Prostate gland (tissue), 2 donors: ENCODE measurements at regions not wholly inside any gene's neighbourhood (a gene's known extent, or its start where the extent isn't known, plus 50 kb on each side); places are given as distances from the start of the nearest gene placed in this dataset.

Source experiments
- DNase-seq: peaks from one replicate; pipeline ENCODE4 v3.0.0-alpha.2; 2019; ENCODE audit warnings: low spot score
- H3K27ac ChIP-seq, 2 donors: fragments of 200-600 bp; sonication (generic); 2 replicates each; pipeline ENCODE4 v1.5.1; 2017 to 2019
- H3K27me3 ChIP-seq: fragments of 200-600 bp; sonication (generic); replicated peaks from 2 replicates; pipeline ENCODE4 v1.5.1; 2019; ENCODE audit not compliant: insufficient read depth
- H3K36me3 ChIP-seq, 2 donors: fragments of 200-600 bp; sonication (generic); 1 replicate in 1 of 2; 2 replicates in 1 of 2; pipeline versions ENCODE4 v1.5.1 to v1.8.1; 2017 to 2019
- H3K4me1 ChIP-seq: fragments of 200-600 bp; sonication (generic); replicated peaks from 2 replicates; pipeline ENCODE4 v1.5.1; 2019
- H3K4me3 ChIP-seq, 2 donors: fragments of 200-600 bp; sonication (generic); 2 replicates each; pipeline ENCODE4 v1.5.1; 2017 to 2019
- H3K9me3 ChIP-seq: fragments of 200-600 bp; sonication (generic); 2 replicates; pipeline ENCODE4 v1.5.1; 2017
- POLR2A ChIP-seq: fragments of 450-650 bp; IDR thresholded peaks from one replicate; pipeline ENCODE4 v1.6.1; 2016; ENCODE audit warnings: antibody characterized with exemption, mild to moderate bottlenecking
- POLR2AphosphoS5 ChIP-seq: sonication (generic); formaldehyde crosslinking; IDR thresholded peaks from one replicate; pipeline ENCODE4 v1.6.1; 2017; ENCODE audit warnings: antibody characterized with exemption
- WGBS: methylation state at CpG from one replicate; pipeline ENCODE4 v1.1.5; 2018; 5-methylcytosine and 5-hydroxymethylcytosine counted together
- intact Hi-C: fragments of 100-400 bp; cut with DNase I; formaldehyde crosslinking; loops from one replicate; pipeline ENCODE4 v1.14.2; 2022
- TF ChIP-seq, protein P1 (sequence below), 4 experiments: fragments of 200-600 bp in 2 of 4; fragments of 450-650 bp in 2 of 4; sonication (generic) in 2 of 4; IDR thresholded peaks; 1 replicate in 3 of 4; 2 replicates in 1 of 4; pipeline ENCODE4 v1.5.1; 2016 to 2019; ENCODE audit warnings: antibody characterized with exemption in 4 of 4, mild to moderate bottlenecking in 2 of 4, moderate library complexity in 2 of 4

DNA sequence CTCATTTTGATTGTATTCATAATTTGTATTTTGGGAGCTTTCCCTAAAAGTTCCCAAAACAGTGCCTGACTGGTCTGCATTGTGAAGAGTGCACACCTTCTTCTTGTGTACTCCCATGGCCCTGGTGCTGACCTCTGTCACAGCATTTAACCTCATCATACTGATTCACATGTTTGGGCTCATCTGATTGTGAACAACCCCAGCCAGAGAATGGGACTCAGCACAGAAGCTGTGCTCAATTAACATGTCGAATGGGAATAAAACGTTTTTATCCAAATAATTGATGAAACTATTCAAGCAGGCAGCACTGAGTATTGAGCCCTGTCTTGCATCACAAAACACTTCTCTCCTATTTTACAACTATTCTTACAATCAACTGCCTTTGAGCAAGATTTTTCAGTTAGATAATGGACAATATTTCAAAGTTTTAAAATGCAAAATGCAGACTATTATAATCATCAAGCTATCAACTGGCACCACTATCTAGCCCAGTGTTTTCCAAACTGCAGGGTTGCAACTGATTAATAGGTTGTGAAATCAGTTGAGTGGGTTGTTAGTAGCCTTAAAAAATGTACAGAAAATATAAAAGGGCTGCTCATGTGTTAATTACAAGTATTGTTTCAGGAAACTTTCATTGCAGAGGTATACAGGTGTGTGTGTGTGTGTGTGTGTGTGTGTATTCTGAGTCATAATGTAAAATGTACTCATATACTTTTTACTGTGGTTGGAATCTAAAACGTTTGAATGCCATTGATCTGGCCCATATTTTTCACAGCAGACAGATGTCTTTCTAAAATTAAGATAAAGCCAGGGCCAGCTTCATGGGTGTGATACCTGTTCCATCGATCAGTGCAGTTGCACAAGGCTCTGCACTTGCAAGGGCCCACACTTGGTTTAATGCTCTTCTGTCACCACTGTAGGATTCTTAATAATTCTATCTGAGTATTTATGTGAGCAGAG lies 190.5 kb downstream of the PIK3R1 start:
- DNase-seq: no peak
- no peak overlapping the region for H3K4me3 ChIP-seq
- WGBS: 56% methylated on average over 4 of the region's 4 CpGs
- H3K27ac ChIP-seq: peak overlapping the region in 1 of 2 donors; percentile 36
- TF ChIP-seq POLR2AphosphoS5: no peak
- no peak for TF ChIP-seq POLR2A
- TF ChIP-seq, protein P1, sequence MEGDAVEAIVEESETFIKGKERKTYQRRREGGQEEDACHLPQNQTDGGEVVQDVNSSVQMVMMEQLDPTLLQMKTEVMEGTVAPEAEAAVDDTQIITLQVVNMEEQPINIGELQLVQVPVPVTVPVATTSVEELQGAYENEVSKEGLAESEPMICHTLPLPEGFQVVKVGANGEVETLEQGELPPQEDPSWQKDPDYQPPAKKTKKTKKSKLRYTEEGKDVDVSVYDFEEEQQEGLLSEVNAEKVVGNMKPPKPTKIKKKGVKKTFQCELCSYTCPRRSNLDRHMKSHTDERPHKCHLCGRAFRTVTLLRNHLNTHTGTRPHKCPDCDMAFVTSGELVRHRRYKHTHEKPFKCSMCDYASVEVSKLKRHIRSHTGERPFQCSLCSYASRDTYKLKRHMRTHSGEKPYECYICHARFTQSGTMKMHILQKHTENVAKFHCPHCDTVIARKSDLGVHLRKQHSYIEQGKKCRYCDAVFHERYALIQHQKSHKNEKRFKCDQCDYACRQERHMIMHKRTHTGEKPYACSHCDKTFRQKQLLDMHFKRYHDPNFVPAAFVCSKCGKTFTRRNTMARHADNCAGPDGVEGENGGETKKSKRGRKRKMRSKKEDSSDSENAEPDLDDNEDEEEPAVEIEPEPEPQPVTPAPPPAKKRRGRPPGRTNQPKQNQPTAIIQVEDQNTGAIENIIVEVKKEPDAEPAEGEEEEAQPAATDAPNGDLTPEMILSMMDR (IDR thresholded peaks at IDR 0.05): no peak
- no peaks in the 10 kb centered on the region for H3K9me3 ChIP-seq
- H3K27me3 ChIP-seq: no peaks in the 10 kb centered on the region
- H3K36me3 ChIP-seq: no peaks in the 10 kb centered on the region
- intact Hi-C loops: no loop called here
- H3K4me1 ChIP-seq: peaks cover 6% of the 10 kb centered on the region

DNA sequence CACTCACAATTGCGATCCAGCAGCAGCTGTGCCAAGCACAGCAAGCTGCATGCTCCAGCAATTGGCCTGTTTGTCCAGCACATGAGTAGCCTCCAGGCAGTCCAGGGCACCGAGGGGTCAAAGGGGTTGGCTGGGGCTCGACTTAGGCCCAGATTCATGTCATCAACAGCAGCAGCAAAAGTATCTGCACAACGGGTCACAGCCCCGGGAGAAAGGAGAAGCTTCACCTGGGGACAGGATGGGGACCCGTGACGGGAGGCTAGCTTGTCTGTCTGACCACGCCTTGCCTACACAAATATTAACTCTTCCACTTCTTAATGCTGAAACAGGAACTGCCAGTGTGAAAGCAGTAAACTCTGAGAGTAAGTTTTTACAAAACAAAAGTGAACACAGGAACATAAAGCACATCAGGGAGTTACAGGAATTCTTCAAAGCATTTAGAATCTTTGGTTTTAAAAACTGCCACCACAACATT lies 191.2 kb downstream of the PIK3R1 start:
- no peaks in the 10 kb centered on the region for H3K27me3 ChIP-seq
- 24% methylated on average over 8 of the region's 8 CpGs for WGBS
- intact Hi-C loops: no loop called here
- no peaks in the 10 kb centered on the region for H3K36me3 ChIP-seq
- peak; percentile 29 for DNase-seq
- peak overlapping the region in 1 of 2 donors; percentile 36 for H3K27ac ChIP-seq
- H3K9me3 ChIP-seq: no peaks in the 10 kb centered on the region
- no peak overlapping the region for H3K4me3 ChIP-seq
- TF ChIP-seq POLR2AphosphoS5: peak; percentile 50
- TF ChIP-seq, protein P1 (IDR thresholded peaks at IDR 0.05): no peak
- H3K4me1 ChIP-seq: peaks cover 6% of the 10 kb centered on the region

DNA sequence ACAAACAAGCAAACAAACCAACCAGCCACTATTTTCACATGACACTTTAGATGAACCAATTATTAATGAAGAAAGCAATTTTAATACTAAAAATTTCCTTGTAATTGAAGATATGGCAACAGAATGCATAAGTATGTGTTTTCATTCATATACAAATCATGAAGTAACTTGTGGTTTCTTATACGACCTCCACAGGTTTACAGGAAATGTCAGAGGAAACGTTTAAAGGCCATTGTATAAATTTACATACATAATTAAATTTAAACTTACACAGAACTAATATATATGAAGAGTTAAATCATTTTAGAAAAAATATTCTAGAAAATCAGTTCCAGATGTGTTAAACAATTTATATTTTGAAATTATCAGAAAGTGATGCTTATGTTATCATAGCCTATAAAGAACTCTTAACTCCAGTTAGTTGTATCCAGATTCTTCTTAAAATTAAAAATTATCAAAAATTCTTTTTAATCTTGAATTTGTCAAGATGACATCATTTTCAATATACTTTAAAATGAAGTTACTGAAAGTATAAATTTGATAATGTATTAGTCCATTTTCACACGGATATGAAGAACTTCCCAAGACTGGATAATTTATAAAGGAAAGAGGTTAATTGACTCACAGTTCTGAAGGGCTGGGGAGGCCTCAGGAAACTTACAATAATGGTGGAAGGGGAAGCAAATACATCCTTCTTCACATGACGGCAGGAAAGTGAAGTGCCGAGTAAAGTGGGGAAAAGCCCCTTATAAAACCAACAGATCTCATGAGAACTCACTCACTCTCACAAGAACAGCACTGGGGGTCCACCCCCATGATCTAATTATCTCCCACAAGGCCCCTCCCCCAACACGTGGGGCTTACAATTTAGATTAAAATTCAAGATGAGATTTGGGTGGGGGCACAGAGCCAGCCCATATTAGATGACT lies 192.0 kb downstream of the PIK3R1 start:
- Histone ChIP-seq H3K27ac (peak overlapping the region in 1 of 2 donors; percentile 36), H3K4me1 (peaks cover 6% of the 10 kb centered on the region), H3K27me3 (no peaks in the 10 kb centered on the region), H3K9me3 (no peaks in the 10 kb centered on the region), H3K36me3 (no peaks in the 10 kb centered on the region), H3K4me3 (no peak overlapping the region)
- intact Hi-C loops: no loop called here
- DNase-seq: no peak
- WGBS: 63% methylated on average over 6 of the region's 6 CpGs
- TF ChIP-seq POLR2A (no peak), POLR2AphosphoS5 (no peak)
- TF ChIP-seq, protein P1 (IDR thresholded peaks at IDR 0.05): no peak

DNA sequence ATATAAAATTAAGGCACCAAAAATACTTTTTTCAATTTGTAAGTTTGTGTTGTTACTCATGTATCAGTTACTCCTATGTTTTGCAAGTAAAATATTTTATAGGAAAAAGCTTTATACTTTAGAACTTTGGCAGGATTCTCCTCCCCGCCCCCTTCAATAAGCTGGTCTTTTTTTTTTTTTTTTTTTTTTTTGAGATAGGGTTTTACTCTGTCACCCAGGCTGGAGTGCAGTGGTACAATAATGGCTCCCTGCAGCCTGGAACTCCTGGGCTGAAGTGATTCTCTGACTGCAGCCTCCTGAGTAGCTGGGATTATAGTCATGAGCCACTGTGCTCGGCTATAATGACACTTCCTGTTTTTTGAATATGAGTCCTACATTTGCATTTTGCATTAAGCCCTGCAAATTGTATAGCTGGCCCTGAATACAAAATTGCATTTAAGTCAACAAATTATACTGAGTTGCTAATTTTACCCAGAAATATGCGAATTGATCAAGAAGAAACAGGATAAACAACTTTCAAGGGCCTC lies 192.9 kb downstream of the PIK3R1 start:
- H3K36me3 ChIP-seq: no peaks in the 10 kb centered on the region
- DNase-seq: no peak
- intact Hi-C loops: no loop called here
- H3K27me3 ChIP-seq: no peaks in the 10 kb centered on the region
- 99% methylated on average over 3 of the region's 3 CpGs for WGBS
- H3K4me3 ChIP-seq: no peak overlapping the region
- H3K9me3 ChIP-seq: no peaks in the 10 kb centered on the region
- peaks cover 6% of the 10 kb centered on the region for H3K4me1 ChIP-seq
- H3K27ac ChIP-seq: no peak overlapping the region
- TF ChIP-seq POLR2A (no peak), POLR2AphosphoS5 (no peak)
- TF ChIP-seq, protein P1 (IDR thresholded peaks at IDR 0.05): no peak
